GM18505 (cell line): ENCODE measurements at regions not wholly inside any gene's neighbourhood (a gene's known extent, or its start where the extent isn't known, plus 50 kb on each side); places are given as distances from the start of the nearest gene placed in this dataset.

Source experiments
- ATAC-seq: cut with Tn5 transposase; IDR thresholded peaks from one replicate; pipeline ENCODE4 v1.9.1; 2021; ENCODE audit not compliant: unreplicated experiment
- POLR2A ChIP-seq: IDR thresholded peaks from 4 replicates; pipeline ENCODE4 v1.6.1; 2011; ENCODE audit warnings: borderline replicate concordance; ENCODE audit not compliant: insufficient read depth, insufficient read length; ENCODE audit errors: extremely low read depth

DNA sequence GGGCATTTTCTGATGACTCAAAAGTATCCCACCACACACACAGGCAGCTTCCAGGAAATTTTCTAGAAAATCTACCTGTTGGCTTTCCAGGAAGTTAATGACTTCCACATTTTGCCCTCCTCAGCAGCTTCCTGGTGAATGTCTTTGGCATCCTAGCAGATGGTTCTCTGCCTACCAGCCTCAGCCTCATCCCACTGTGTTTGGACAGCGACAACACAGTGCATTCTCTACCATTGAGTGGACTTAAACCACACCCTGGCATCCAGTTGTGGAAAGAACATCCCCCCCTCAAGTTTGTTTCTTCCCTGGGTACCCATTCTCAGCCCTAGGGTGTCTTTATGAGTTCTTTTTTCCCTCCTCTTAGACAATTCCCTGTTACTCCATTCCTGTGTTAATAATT lies 50.8 kb upstream of the GADL1 start:
- ATAC-seq = no peak
- TF ChIP-seq POLR2A = no peak

DNA sequence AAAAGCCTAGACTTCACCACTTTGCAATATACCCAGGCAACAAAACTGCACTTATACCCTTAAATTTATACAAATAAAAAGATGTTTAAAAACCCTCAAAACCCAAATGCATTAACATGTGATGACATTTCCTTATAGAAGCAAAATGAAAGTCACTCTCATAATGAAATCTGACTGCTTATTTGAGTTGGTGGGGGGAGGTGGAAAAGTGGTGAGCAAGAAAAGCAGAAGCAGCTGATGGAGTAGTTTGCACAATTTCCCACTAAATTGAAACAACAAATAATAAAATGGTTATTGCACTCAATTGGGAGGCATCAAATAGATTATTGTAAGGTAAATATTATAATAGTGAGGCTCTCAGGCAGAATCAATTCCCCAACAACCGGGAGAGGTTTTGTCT lies 54.0 kb upstream of the GADL1 start:
- TF ChIP-seq POLR2A = no peak
- no peak for ATAC-seq

GRCh38 chr3:30951826-30952225 lies 57.4 kb upstream of the GADL1 start:
- ATAC-seq = no peak
- TF ChIP-seq POLR2A = no peak

DNA sequence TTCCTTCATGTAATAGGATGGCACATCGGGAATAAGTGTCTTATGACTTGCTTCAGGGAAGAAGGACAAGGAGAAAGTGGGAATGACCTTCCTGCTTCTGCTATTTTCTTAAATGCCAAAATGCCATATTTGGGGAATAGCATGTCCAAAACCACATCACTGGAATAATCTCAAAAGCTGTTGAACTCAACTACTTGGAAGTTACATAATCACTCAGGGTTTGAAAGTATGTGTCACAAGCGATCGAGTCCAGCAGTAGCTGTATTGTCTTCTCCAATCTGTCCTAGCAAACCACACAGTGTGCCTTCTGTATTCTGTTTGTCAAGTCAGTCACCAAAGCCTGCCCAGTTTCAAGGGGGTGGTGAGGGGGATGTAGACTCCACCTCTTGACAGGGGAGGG lies 58.3 kb upstream of the GADL1 start:
- no peak for ATAC-seq
- no peak for TF ChIP-seq POLR2A

DNA sequence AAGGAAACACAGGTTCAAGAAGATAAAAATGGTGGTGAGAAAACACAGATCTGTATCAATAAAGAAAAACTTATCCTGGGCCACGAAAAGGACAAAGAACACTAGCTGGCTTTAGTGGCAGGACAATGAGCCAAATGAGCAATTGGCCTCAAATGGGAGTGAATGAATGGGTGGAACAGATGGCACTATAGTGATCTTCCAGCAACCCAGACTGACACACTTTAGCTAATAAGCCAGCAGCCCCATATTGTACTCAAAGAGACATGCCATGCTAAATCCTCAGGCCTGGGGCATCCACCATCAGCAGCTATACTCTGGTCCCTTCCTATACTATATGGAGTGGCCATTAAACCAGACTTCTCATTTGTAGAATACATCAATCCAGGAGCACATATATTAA lies 60.0 kb upstream of the GADL1 start:
- TF ChIP-seq POLR2A = no peak
- no peak for ATAC-seq

GRCh38 chr3:30962084-30962483 lies 67.6 kb upstream of the GADL1 start:
- TF ChIP-seq POLR2A = no peak
- no peak for ATAC-seq

DNA sequence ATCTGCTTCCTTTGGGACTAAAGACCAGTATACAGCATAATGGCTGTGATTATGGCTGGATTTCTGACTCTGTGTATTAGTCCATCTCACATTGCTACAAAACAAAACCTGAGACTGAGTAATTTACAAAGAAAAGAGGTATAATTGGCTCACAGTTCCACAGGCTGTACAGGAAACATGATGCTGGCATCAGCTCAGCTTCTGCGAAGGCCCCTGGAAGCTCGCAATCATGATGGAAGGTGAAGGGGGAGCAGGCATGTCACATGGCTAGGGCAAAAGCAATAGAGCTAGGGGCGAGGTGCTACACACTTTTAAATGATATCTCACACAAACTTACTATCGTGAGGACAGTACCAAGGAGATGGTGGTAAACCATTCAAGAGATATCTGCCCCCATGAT lies 68.0 kb upstream of the GADL1 start:
- no peak for TF ChIP-seq POLR2A
- ATAC-seq = no peak

GRCh38 chr3:30963223-30963722 lies 68.8 kb upstream of the GADL1 start:
- ATAC-seq = no peak
- TF ChIP-seq POLR2A = no peak

DNA sequence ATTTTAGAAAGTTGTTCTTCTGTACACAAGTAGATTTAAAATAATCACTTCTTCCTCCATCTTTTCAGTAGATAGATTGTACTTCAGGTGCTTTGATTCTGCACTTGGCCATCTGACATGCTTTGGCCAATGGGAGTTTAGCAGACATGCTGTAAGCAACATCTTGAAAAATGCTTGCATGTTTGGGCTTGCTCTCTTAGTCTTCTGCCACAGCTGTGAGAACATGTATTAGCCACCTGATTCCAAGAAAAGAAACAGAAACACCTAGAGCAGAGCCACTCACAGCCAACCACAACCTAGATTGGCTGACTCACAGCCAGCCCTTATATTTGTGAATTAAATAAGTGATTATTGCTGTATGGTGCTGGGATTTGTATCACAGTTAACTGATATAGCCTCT lies 70.2 kb upstream of the GADL1 start:
- no peak for ATAC-seq
- TF ChIP-seq POLR2A = no peak

GRCh38 chr3:30966896-30967295 lies 72.4 kb upstream of the GADL1 start:
- TF ChIP-seq POLR2A = no peak
- ATAC-seq = no peak

DNA sequence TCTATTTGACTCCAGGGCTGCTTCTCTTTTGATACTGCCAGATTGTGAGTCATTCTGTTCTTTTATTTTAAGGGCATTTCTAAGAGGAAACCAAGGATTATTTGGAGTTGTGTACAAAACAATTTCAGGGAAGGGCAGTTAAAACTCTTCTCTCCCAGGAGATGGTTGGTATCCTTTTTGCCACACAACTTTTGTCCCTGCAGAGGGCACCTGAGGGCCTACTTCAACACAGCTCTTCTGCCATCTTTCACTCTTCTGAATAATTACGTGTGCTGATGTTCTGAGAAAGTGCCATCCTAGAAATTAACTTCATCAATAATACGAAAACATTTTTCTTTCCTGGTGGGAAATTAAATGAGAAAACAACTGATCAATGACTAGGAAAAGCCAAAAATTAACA lies 75.7 kb upstream of the GADL1 start:
- TF ChIP-seq POLR2A = no peak
- ATAC-seq = no peak

GRCh38 chr3:30972449-30972848 lies 78.0 kb upstream of the GADL1 start:
- TF ChIP-seq POLR2A = no peak
- no peak for ATAC-seq

DNA sequence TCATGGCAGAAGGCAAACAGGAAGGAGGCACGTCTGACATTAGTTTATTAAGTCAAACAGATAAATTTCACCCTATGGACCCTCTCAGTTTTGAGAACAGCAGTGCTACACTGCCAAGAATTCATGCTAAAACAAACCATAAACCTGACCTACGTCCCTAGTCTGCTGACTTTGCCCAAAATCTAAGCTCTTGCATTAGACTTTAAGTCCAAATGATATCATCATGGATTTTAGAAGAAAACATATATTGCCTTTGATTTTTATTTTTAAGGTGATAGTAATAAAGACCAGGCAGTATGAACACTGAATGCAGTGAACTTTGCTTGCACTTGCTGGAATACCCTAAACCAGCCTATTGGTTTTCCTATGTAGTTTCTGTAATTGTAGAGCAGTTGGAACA lies 79.6 kb upstream of the GADL1 start:
- no peak for ATAC-seq
- TF ChIP-seq POLR2A = no peak

GRCh38 chr3:30977592-30977991 lies 83.1 kb upstream of the GADL1 start:
- no peak for ATAC-seq
- no peak for TF ChIP-seq POLR2A

DNA sequence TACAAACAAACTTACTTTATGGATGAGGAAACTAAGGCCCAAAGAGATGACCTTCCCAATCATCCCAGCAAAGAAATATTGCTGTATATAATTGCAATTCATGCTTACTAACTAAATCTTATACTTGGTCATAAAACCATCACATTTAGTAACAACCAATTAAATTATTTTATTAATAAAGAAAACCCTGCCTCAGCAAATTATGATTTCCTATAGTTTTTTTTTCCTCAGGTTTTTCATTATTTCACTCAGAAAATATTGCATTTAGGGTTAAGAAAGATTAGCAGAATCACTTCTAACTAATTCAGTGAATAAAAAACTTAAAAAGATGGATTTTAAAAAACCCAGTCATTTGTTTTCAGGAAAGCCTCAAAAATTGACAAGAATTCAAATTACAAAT lies 86.5 kb upstream of the GADL1 start:
- no peak for ATAC-seq
- TF ChIP-seq POLR2A = no peak
